T-helper 17 cell (primary cell): ENCODE measurements at regions not wholly inside any gene's neighbourhood (a gene's known extent, or its start where the extent isn't known, plus 50 kb on each side); places are given as distances from the start of the nearest gene placed in this dataset.

ENCODE experiments used
- ATAC-seq: fragments of 150-1000 bp; cut with Tn5 transposase; 2 replicates; pipeline ENCODE4 v1.10.0; 2021; ENCODE audit warnings: mild to moderate bottlenecking, moderate library complexity
- DNase-seq, 3 donors: peaks; one replicate each; pipeline versions ENCODE4 v3.0.0 to v3.0.0-alpha.2; 2020 to 2021
- H3K9me3 ChIP-seq: one replicate; pipeline ENCODE4 v1.7.0; 2013; ENCODE audit warnings: low read length, mild to moderate bottlenecking; ENCODE audit not compliant: control insufficient read depth, poor library complexity, severe bottlenecking
- H3K27ac Mint-ChIP-seq: one replicate; pipeline ENCODE4 v1.8.0; 2022; ENCODE audit warnings: mild to moderate bottlenecking, moderate library complexity, mixed read lengths
- H3K27me3 Mint-ChIP-seq: one replicate; pipeline ENCODE4 v1.8.0; 2022; ENCODE audit warnings: mixed read lengths
- H3K36me3 Mint-ChIP-seq: one replicate; pipeline ENCODE4 v1.8.0; 2022; ENCODE audit warnings: low read depth, mixed read lengths
- H3K4me1 Mint-ChIP-seq: one replicate; pipeline ENCODE4 v1.8.0; 2022; ENCODE audit warnings: mild to moderate bottlenecking, mixed read lengths
- H3K4me3 Mint-ChIP-seq: one replicate; pipeline ENCODE4 v1.8.0; 2022; ENCODE audit warnings: mild to moderate bottlenecking, moderate library complexity, mixed read lengths

GRCh38 chr14:83255727-83256090 is 1722.1 kb upstream of the SEL1L start:
- Mint-ChIP-seq H3K27me3 (no peaks in the 10 kb centered on the region), H3K4me3 (no peak overlapping the region), H3K36me3 (no peaks in the 10 kb centered on the region), H3K4me1 (no peaks in the 10 kb centered on the region), H3K27ac (no peak overlapping the region)
- H3K9me3 ChIP-seq, result no peaks in the 10 kb centered on the region
- ATAC-seq, result no peak
- no peak for DNase-seq

GRCh38 chr14:83257466-83258439 is 1724.1 kb upstream of the SEL1L start:
- Mint-ChIP-seq H3K4me3 (no peak overlapping the region), H3K27ac (no peak overlapping the region), H3K36me3 (no peaks in the 10 kb centered on the region), H3K4me1 (no peaks in the 10 kb centered on the region), H3K27me3 (no peaks in the 10 kb centered on the region)
- no peak for DNase-seq
- H3K9me3 ChIP-seq, result no peaks in the 10 kb centered on the region
- no peak for ATAC-seq

- no peaks in the 10 kb centered on the region for H3K9me3 ChIP-seq
- DNase-seq (no peak), ATAC-seq (no peak)
- Mint-ChIP-seq H3K4me1 (no peaks in the 10 kb centered on the region), H3K27ac (no peak overlapping the region), H3K4me3 (no peak overlapping the region), H3K36me3 (no peaks in the 10 kb centered on the region), H3K27me3 (no peaks in the 10 kb centered on the region)
These were observed 1727.1 kb upstream of the SEL1L start for GRCh38 chr14:83260751-83261150.

- no peak for ATAC-seq
- no peak for DNase-seq
- Mint-ChIP-seq H3K27me3 (no peaks in the 10 kb centered on the region), H3K36me3 (no peaks in the 10 kb centered on the region), H3K4me3 (no peak overlapping the region), H3K27ac (no peak overlapping the region), H3K4me1 (no peaks in the 10 kb centered on the region)
- H3K9me3 ChIP-seq, result no peaks in the 10 kb centered on the region
These were observed 1735.9 kb upstream of the SEL1L start for GRCh38 chr14:83269583-83269982.

GRCh38 chr14:83271663-83272062 is 1738.0 kb upstream of the SEL1L start:
- Mint-ChIP-seq H3K4me1 (no peaks in the 10 kb centered on the region), H3K27ac (no peak overlapping the region), H3K27me3 (no peaks in the 10 kb centered on the region), H3K36me3 (no peaks in the 10 kb centered on the region), H3K4me3 (no peak overlapping the region)
- no peaks in the 10 kb centered on the region for H3K9me3 ChIP-seq
- no peak for DNase-seq
- ATAC-seq, result no peak

GRCh38 chr14:83280719-83281118 is 1747.1 kb upstream of the SEL1L start:
- H3K36me3 Mint-ChIP-seq, result no peaks in the 10 kb centered on the region
- no peak overlapping the region for H3K27ac Mint-ChIP-seq
- no peak overlapping the region for H3K4me3 Mint-ChIP-seq
- H3K4me1 Mint-ChIP-seq, result no peaks in the 10 kb centered on the region
- DNase-seq, result no peak
- peaks cover 3% of the 10 kb centered on the region for H3K9me3 ChIP-seq
- ATAC-seq, result no peak
- H3K27me3 Mint-ChIP-seq, result no peaks in the 10 kb centered on the region

GRCh38 chr14:83282706-83283105 is 1749.1 kb upstream of the SEL1L start:
- Mint-ChIP-seq H3K27ac (no peak overlapping the region), H3K4me3 (no peak overlapping the region), H3K27me3 (no peaks in the 10 kb centered on the region), H3K36me3 (no peaks in the 10 kb centered on the region), H3K4me1 (no peaks in the 10 kb centered on the region)
- H3K9me3 ChIP-seq, result peaks cover 3% of the 10 kb centered on the region
- DNase-seq (no peak), ATAC-seq (no peak)

GRCh38 chr14:83287300-83287699 is 1753.6 kb upstream of the SEL1L start:
- no peaks in the 10 kb centered on the region for H3K9me3 ChIP-seq
- DNase-seq (no peak), ATAC-seq (no peak)
- Mint-ChIP-seq H3K27me3 (no peaks in the 10 kb centered on the region), H3K27ac (no peak overlapping the region), H3K4me3 (no peak overlapping the region), H3K4me1 (no peaks in the 10 kb centered on the region), H3K36me3 (no peaks in the 10 kb centered on the region)

- ATAC-seq (no peak), DNase-seq (no peak)
- no peaks in the 10 kb centered on the region for H3K27me3 Mint-ChIP-seq
- H3K27ac Mint-ChIP-seq, result no peak overlapping the region
- no peaks in the 10 kb centered on the region for H3K36me3 Mint-ChIP-seq
- no peaks in the 10 kb centered on the region for H3K9me3 ChIP-seq
- no peaks in the 10 kb centered on the region for H3K4me1 Mint-ChIP-seq
- H3K4me3 Mint-ChIP-seq, result no peak overlapping the region
These were observed 1755.7 kb upstream of the SEL1L start for GRCh38 chr14:83289390-83289789.

- no peak for ATAC-seq
- H3K9me3 ChIP-seq, result no peaks in the 10 kb centered on the region
- no peaks in the 10 kb centered on the region for H3K27me3 Mint-ChIP-seq
- no peak overlapping the region for H3K27ac Mint-ChIP-seq
- no peaks in the 10 kb centered on the region for H3K36me3 Mint-ChIP-seq
- DNase-seq, result no peak
- H3K4me1 Mint-ChIP-seq, result no peaks in the 10 kb centered on the region
- no peak overlapping the region for H3K4me3 Mint-ChIP-seq
These were observed 1756.2 kb upstream of the SEL1L start for GRCh38 chr14:83289896-83290295.

GRCh38 chr14:83290447-83290846 is 1756.8 kb upstream of the SEL1L start:
- ATAC-seq (no peak), DNase-seq (no peak)
- Mint-ChIP-seq H3K27ac (no peak overlapping the region), H3K4me3 (no peak overlapping the region), H3K4me1 (no peaks in the 10 kb centered on the region), H3K36me3 (no peaks in the 10 kb centered on the region), H3K27me3 (no peaks in the 10 kb centered on the region)
- no peaks in the 10 kb centered on the region for H3K9me3 ChIP-seq

- Mint-ChIP-seq H3K27me3 (no peaks in the 10 kb centered on the region), H3K27ac (no peak overlapping the region), H3K4me1 (no peaks in the 10 kb centered on the region), H3K4me3 (no peak overlapping the region), H3K36me3 (no peaks in the 10 kb centered on the region)
- no peaks in the 10 kb centered on the region for H3K9me3 ChIP-seq
- ATAC-seq (no peak), DNase-seq (no peak)
These were observed 1758.1 kb upstream of the SEL1L start for GRCh38 chr14:83291714-83292113.

GRCh38 chr14:83294941-83295340 is 1761.3 kb upstream of the SEL1L start:
- Mint-ChIP-seq H3K4me3 (no peak overlapping the region), H3K36me3 (no peaks in the 10 kb centered on the region), H3K27ac (no peak overlapping the region), H3K4me1 (no peaks in the 10 kb centered on the region), H3K27me3 (no peaks in the 10 kb centered on the region)
- ATAC-seq (no peak), DNase-seq (no peak)
- no peaks in the 10 kb centered on the region for H3K9me3 ChIP-seq

GRCh38 chr14:83297361-83297760 is 1763.7 kb upstream of the SEL1L start:
- H3K27ac Mint-ChIP-seq, result no peak overlapping the region

More at GRCh38 chr14:83297361-83297760, 1763.7 kb upstream of the SEL1L start:
- H3K36me3 Mint-ChIP-seq, result no peaks in the 10 kb centered on the region
- H3K4me3 Mint-ChIP-seq, result no peak overlapping the region
- H3K4me1 Mint-ChIP-seq, result no peaks in the 10 kb centered on the region
- no peak for ATAC-seq
- no peaks in the 10 kb centered on the region for H3K27me3 Mint-ChIP-seq
- no peak for DNase-seq
- H3K9me3 ChIP-seq, result no peaks in the 10 kb centered on the region
